ENCODE measurements at regions not wholly inside any gene's neighbourhood (a gene's known extent, or its start where the extent isn't known, plus 50 kb on each side); places are given as distances from the start of the nearest gene placed in this dataset.

- TF ChIP-seq CTCF (conservative IDR thresholded peaks at IDR 0.05) (no peak), EZH2 (IDR thresholded peaks at IDR 0.05; ENCODE audit: low read depth) (no peak)
These were observed 208.6 kb downstream of the URI1 start for GRCh38 chr19:30150626-30151025.
